DMS114 treated with DMSO at 0.1 percent for 48 hours (cell line): ENCODE measurements at regions not wholly inside any gene's neighbourhood (a gene's known extent, or its start where the extent isn't known, plus 50 kb on each side); places are given as distances from the start of the nearest gene placed in this dataset.

Experiments
- DNase-seq: peaks from one replicate; lab custom pipeline; 2025; ENCODE audit not compliant: unreplicated experiment; lab: John Stamatoyannopoulos, UW

DNA sequence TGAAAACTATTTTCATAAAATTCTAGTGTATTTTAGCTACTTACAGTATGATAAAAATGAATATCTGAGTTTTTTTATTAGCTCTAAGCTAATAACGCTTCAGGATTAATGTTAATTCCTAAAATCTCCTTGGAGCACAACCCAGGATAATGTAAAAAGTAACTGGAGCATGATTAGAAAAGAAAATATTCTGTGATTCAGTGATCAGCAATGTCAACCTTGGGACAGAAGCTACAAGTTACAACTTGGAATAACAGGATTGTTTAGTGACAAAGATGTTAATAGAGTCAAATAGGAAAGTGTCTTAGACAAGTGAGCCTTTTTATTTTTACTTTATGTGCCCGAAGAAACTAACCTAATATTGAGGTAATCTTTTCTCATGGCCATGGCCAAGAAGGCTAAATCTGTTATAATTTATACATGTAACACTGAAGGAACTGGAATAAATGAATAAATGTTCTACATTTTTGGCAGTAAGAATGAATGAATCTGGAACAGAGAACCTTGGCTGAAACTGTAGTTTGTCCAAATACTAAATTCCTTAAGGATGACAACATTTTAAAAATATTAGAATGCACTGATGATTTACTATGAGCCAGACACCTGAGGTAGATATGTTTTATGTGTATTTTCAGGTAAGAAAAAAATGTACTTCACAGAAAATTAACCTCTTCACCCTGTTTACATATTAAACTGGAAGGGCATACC is 994.0 kb downstream of the GRIK2 start:
- no peak for DNase-seq

DNA sequence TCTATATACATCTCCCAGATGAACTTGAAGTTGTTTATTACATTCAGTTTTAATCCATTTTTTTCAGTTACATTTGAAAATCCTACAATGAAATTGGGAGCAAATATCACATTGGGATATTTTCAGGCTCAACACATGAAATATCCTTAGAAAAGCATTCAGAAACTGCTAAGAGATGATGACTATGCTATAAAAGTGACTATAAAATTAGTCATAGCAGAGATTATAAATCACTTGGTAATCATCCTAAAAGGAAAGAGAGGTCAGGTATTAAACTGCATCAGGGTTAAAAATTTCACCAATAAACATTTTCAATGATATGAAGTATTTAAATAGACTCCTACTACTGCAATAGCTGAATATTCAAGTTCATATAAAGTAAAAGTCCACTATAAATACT is 987.7 kb downstream of the GRIK2 start:
- DNase-seq = no peak

GRCh38 chr6:102356170-102356569 is 962.7 kb downstream of the GRIK2 start:
- no peak for DNase-seq

GRCh38 chr6:102355578-102355977 is 962.1 kb downstream of the GRIK2 start:
- no peak for DNase-seq

DNA sequence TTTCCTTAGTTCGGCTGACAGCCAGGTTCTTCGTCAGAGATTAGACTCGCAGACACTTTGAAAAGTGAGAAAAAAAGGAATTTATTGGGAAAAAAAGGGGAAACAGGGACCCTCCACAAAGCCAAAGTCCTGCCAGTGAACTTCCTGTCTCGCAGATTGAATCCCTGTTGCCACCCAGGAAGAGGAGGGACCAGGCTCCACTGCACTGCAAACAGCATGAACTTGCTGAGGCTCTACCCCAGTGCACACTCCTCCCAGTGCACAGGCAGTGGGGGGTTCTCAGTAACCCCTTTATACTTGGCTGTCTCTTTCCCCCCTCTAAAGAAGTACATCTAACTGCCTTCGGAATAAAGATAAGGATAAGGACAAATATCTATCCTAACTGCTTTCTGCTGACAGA is 959.0 kb downstream of the GRIK2 start:
- DNase-seq = no peak

DNA sequence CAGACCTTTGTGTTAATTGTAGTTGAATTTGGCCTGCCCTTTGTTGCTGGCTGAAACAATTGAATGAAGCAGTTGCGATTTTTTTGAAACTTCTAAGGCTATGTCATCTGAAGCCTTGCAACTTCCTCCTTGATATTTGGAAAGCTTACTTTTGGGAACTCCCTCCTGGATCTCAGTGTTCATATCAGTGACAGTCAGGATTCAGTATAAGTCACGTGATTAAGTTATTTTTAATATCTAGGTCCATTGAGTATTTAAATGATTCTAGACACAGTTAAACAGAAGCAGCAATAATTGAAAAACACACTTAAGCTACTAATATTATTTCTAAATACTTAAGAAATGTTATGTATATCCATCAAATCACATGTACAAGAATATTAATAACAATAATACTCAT is 951.3 kb downstream of the GRIK2 start:
- no peak for DNase-seq

DNA sequence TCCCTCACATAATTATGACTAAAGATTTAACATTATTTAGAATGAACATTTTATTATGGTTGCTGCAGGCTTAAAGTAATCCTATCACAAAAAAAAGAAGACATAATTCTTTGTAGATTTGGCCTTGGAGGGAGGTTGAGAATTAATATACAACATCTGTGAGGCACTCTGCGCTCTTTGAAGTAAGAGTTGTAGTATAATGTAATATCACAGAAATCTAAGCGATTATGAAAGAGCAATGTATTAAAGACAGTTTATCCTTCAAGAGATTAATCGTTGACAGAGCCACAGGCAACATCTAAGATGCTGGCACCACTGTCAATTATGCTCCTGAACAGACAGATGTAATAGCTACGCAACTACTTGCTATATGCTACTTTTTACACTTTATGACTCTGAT is 946.8 kb downstream of the GRIK2 start:
- DNase-seq = no peak

DNA sequence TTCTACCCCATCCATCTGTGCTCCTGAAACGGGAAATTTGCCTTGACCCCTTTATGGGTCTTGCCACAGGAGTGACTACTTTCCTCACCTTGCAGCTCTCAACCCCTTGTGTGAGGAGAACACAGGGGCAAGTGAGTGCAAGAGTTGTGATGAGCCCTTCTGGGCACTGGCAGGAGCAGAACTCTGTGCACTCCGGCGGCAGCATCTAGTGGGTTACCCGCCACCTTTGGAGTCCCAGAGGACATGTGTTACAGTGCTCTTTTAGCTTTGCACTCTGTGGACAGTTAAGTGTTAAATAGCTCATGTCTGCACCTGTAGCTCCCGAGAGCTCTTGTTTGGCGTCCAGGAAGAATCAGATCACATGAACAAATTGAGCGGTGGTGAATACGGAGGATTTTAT is 940.2 kb downstream of the GRIK2 start:
- DNase-seq = no peak

- DNase-seq = no peak
These were observed 934.3 kb downstream of the GRIK2 start for GRCh38 chr6:102327697-102328225.

- DNase-seq = no peak
These were observed 920.2 kb downstream of the GRIK2 start for GRCh38 chr6:102313699-102314098.

GRCh38 chr6:102309700-102310099 is 916.2 kb downstream of the GRIK2 start:
- no peak for DNase-seq

- no peak for DNase-seq
These were observed 906.8 kb downstream of the GRIK2 start for GRCh38 chr6:102300350-102300749.

- DNase-seq = no peak
These were observed 904.5 kb downstream of the GRIK2 start for GRCh38 chr6:102298051-102298450.
